D341Med (cell line): ENCODE measurements at regions not wholly inside any gene's neighbourhood (a gene's known extent, or its start where the extent isn't known, plus 50 kb on each side); places are given as distances from the start of the nearest gene placed in this dataset.

Experiments used
- DNase-seq: peaks from one replicate; pipeline ENCODE4 v3.0.0; 2012; ENCODE audit warnings: low spot score

DNA sequence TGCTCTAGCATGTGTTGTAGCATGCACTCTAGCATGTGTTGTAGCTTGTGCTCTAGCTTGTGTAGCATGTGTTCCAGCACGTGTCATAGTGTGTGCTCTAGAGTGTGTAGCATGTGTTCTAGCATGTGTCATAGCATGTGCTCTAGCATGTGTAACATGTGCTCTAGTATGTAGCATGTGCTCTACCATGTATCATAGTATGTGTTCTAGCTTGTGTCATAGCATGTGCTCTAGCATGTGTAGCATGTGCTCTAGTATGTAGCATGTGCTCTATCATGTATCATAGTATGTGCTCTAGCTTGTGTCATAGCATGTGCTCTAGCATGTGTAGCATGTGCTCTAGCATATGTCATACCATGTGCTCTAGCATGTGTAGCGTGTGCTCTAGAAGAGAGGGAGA, 255.3 kb downstream of the ICE1 start:
- DNase-seq: no peak

DNA sequence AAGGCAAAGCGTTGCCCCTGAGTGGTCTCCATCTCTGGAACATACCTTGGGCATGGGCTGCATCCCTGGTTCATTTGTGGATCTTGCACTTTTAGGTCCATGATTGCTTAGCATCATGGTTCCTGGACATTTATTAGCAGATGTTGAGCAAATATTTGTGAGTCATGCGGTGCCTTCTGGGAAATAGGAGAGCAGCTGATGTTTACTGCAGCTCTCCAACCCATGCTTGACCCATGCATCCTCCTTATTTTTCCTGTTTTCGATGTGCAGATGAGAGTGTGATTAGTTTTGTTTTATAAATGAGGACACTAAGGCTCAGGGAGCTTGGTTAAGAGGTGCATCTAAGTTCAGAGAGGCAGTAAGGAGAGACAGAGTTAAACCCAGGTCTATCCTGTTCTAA, 253.7 kb downstream of the ICE1 start:
- no peak for DNase-seq

DNA sequence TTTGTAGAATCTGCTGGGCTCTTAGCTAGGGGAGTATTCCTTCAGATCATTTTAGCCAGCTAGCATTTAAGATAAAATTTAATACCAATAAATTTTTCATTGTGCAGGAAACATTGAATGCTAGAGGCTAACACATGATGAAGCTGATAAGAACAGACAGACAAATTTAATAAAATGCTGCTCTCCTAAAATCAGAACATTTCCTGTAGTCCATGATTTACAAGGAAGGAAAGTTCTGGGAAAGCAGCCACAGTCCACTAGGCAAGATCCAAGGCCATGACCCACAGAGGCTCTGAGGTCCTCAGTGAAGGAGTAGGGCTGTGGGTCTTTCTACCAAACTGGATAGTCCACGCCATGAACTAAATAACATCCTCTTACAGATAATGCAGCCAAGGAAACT, 253.0 kb downstream of the ICE1 start:
- DNase-seq: no peak

DNA sequence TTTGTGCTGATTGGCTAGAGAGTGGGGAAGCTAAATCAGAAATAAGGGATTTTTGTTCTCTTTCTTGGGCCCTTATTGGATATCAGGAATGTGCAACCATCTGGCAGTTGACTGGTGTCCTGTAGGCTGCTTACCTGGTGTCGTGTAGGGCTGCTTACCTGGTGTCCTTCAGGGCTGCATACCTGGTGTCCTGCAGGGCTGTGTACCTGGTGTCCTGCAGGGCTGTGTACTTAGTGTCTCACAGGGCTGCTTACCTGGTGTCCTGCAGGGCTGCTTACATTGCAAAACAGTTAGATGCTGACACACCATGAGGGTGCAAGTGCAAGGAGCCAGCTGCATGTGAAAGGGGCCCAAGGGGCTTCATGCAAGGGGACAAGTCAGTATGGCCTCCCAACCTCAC, 249.3 kb downstream of the ICE1 start:
- DNase-seq: no peak

DNA sequence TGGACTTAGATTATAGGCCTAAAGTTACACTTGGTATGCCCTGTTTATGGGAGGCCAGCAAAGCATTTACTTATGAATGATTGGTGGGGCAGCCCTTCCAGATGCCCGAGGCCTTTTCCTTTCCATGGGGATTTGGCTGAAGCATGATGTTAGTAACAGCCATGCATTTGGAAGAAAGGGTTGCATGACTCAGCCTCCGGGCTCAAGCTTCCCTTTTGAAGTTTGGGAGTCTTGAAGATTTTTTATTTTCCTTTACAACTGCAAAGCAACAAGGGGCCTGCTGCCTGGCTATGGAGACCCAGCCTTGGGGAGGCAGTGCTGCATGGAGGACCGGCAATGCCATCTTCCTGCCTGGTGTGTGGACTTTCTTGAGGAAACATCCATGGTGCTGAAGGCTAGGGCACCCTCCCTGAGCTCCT, 244.7 kb downstream of the ICE1 start:
- no peak for DNase-seq

DNA sequence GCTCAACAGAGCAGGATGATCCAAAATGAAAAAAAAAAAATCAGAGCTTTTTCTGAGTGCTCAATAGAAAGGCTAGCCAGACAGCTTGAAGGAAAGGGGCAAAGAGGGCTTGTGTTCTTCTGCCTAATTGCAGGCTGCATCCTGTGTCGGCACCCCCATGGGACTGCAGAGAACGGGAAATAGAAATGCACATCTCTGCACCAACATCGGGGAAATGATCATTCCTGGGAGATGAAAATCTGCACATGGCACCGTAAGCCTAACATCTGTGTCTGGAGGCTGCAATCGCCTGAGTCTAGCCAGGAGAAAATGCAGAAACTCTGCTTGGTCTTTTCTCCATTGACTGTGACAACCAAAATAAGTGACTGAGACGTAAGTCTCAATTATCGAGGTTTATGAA, 243.9 kb downstream of the ICE1 start:
- DNase-seq: no peak

DNA sequence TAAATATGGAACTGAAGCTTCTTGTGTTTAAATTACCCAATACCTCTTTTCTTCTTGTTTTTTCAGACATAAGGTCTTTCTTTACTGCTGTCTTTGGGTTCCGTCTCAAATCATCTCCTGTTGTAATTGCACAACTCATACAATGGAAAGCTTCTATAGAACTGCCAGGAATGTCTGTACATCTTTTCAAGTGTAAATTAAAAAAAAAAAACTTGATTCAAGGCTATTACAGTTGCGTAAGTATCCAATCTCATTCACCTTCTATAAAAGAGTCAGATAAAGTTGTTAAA, 243.5 kb downstream of the ICE1 start:
- DNase-seq: no peak

DNA sequence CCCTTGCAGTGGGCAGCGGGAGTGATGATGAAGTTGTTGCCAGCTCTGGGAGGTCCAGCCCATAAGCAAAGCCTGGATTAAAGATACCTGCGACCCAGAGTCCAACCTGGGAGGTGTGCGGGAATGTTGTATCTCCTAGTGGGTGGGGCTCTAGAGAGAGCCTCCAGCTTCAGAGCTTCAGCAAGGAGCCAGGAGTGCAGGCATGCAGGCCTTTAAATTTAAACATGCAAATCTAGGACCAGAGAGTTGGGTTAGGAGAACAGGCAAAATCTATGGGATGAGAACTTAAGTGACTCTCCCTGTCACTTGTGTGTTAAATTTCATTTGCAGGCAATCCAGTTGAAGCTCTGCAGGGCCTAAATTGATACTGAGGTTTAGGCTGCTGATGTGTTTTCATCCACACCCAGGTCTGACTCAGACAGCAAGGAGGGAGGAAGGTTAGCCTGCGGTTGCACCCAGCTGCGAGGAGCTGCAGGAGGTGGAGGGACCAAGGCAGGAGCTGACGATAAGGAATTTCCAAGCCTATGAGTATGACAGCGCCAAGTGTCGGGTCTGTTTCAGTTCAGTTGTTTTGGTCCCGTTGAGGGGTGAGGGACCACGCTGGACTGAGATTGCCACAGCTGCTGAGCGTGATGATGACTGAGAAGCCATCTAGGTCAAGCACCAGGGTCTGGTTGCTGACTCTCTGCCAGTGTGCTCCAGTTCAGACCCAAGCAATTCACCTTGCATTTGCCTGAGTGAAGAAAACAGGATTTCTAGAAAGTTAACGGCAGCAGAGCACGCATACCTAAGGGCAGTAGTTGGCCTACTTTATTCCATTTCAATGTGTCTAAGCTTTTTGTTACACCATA, 243.0 kb downstream of the ICE1 start:
- DNase-seq: no peak

DNA sequence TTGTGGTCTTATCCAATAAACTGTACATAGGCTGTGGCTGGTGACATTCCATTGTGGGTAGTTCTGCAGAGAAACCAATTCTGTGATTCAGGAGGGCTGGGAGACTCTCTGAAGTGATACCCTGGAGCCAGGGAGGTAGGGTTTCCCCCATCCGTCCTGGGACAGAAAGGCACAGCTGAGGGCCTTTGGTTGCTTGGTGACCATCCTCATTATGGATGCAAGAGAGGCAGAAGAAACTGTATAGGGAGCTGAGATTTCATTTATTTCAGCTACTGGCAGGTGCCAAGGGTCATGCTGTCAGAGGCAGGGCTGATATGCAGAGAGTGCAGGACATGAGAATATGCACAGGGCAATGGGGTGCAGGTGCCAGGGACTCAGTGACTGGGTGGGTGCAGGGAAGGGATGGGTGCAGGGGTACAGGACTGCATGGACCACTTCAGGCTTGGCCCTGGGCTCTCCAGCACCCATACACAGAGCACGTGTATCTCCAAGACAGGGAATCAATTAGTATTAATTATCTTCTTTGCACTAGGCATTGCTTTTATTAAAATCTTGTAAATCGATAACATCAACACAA, 236.5 kb downstream of the ICE1 start:
- no peak for DNase-seq

DNA sequence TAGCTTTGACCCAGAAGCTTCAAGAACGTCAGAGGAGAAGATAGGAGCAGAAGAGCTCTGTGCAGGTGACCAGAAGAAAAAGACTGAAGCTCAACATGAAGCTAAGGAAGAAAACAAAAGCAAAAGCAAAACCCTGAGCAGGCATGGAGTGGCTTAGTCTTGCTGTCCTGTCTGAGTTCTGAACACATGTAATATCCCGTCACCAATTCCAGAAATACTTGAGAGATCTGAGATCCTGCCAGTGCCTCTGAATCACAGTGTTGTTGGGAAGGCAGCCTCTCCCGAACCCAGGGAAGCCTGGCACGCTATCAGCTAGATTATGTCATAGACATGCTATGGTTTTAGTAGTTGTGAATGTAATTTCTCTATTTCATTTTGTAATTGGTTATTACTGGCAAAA, 235.7 kb downstream of the ICE1 start:
- DNase-seq: no peak

DNA sequence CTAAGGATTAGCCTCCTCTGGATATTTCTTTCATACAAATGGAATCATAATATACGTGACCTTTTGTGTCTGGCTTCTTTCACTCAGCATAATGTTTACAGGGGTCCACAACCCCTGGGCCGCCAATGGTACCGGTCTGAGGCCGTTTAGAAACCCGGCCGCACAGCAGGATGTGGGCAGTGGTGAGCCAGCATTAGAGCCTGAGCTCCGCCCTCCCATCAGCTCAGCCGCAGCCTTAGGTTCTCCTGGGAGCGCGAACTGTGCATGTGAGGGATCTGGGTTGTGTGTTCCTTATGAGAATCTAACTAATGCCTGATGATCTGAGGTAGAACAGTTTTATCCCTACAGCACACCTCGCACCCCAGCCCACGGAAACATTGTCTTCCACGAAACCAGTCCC, 229.7 kb downstream of the ICE1 start:
- no peak for DNase-seq

DNA sequence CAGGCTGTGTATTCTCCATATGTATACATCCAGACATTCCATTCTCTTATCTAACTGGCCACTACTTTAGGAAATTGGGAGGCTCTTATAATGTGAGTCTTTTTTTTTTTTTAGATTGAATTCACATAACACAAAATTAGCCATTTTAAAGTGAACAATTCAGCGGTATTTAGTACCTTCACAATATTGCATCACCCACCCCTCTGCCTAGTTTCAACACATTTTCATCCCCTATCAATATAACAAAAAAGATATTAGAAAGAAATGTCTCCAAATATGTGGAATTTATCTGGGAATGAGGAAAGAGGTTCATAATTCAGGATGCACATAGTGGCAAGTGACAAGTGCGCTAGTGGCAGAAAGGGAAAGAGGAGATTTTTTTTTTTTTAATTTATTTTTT, 228.5 kb downstream of the ICE1 start:
- no peak for DNase-seq

DNA sequence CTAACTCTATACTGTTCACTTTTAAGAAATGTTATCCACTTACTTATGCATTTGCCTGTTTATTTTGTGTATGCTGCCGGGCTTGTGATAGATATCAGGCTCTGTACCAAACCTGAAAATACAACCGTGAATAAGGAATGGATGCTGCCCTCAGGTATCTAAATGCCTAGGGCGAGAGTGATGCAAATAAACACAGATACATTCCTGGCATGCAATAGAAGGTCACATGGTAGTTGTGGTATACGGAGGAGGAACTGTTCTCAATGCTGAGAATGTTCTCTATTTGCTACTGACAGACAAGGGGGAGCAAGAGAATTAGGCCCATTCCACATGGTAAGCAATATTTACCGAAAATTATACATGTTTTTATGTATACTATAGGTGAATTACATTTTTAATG, 227.8 kb downstream of the ICE1 start:
- DNase-seq: no peak

DNA sequence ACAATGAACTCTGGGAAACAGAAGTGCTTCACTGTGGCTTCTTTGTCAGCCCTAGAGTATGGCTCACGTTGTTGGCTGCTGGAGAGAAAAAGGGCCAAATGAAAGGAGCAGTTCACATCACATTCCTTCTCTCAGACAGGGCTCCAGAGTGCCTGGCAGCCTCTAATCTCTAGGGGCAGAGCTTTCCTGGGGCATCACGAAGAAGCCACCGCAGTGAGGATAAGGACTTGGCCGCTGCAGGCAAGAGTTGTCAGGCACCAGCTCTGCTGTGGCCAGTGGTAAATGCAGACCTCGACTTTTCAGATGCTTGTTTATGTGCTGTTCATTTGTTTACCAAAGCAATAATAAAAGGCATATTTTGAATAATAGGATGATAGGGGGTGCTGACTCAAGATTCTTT, 227.2 kb downstream of the ICE1 start:
- no peak for DNase-seq

DNA sequence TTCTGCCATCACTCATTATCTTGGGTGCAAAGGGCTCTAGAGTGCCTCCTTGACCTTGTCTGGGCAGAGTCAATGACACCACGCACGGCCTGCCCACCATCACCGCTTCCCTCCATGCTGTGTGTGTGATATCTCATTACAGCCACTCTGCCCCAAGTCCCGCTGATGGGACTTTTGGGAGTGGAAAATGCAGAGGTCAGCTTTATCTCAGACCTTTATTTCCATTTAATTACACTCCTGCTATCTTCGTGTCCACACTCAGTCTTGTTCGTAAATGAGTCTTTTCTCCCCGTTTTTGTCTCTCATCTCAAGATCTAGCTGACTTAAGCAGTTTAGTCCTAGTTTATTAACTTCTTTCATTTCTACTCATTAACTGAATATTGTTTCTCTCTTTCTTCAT, 226.2 kb downstream of the ICE1 start:
- no peak for DNase-seq

DNA sequence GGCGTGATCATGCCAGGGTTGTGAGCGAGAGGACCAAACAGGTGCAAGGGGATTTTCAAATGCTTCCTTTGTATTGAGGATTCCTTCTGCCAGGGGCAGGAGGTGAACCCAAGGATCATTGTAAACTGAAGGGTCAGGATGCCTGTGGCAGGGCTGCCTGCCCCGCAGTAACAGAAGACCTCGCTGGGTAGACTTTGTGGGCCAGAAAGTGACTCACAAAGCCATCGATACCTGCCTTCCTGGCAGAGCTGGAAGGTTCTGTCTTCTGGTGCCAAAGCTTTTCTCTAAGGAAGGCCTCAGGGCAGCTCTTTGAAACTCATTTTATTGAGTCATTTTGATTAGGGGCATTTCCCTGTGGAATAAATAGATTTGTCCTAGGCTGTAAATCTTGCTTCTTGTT, 223.4 kb downstream of the ICE1 start:
- DNase-seq: no peak

DNA sequence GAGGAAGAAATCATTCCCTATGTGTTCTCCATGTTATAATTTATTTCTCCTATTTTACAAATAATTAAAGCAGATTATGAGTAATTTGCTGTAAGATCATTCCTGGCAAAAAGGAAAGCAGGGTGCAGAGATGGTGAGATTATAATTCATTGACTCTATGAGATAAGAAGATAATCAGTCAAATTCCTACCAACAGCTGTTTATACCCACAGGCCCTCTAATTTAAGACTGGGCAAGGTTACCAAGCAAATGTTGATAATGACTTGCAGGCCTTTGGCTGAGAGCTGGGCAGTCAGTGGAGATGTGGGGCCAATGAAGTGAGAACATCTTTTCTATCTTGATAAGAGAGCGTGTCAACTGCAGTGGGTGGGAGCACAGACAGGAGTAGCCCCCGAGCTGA, 222.7 kb downstream of the ICE1 start:
- no peak for DNase-seq

DNA sequence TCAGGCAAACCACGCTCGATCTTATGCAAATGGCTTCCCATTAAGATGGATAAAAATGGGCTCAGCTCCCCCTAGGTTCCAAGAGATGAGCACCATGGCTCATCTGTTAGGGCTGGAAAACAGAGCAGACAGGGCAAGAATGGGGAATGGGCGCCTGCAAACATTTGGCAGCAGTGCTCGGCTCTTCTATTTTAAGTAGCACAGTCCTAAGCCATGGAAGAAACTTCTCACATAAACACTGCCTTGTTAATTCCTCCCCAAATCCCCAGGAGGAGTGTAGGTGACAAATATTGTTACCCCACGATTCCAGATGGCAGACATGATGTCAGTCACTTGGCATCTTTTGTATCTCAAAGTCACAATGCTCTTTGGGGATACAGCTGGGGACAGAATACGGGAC, 221.8 kb downstream of the ICE1 start:
- no peak for DNase-seq

DNA sequence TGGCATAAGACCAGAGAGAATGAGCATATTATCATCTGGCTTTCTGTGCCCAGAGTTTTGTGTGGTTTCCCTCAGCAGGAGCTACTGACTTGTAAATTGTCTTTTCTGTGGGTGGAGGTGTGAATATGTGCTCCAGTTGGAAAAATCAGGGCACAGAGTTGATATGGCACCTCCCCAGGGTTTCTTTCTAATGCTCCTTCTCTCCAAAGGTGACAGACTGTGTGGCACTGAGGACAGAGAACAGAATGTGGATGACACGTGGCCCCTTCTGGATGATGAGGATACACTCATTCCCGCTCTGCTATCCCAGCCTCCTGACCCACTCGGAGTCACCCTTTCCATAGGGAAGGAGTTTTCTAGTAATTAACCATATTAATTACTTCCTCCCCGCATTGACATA, 221.0 kb downstream of the ICE1 start:
- DNase-seq: no peak

DNA sequence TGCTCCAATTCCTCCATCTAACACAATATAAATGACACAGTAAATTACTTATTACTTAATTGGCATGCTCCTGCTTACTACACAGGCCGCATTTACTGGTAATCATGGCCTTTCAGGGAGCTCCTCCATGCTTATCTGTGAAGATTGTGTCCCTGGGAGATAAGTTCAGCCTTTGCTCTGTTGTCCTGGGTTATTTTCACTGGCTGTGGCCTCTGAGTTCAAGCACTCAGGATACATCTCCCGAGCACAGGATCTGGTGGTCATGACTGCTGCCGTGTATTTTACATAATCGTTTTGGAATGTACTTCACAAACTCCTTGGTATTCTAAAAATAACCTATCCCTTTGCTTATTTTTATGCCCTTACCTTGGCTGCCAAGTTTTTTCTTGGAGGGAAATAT, 215.7 kb downstream of the ICE1 start:
- no peak for DNase-seq

DNA sequence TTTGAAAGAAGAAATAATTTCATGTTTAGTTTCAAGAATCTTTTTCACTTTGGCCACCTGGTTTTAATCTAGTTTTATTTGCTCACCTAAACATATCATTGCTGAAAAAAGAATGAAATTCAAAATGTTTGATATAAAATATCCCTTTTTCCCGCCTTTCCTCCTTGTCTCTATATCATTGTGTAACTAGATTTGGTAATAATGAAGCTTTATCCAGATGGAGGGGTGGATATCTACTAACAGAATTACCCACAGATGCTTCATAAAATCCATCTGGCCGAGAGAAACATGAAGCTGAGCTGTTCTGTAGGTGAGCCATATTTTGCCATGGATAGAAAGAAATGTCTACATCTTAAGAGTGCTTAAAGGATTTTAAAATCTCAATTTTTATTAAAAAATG, 214.7 kb downstream of the ICE1 start:
- no peak for DNase-seq

DNA sequence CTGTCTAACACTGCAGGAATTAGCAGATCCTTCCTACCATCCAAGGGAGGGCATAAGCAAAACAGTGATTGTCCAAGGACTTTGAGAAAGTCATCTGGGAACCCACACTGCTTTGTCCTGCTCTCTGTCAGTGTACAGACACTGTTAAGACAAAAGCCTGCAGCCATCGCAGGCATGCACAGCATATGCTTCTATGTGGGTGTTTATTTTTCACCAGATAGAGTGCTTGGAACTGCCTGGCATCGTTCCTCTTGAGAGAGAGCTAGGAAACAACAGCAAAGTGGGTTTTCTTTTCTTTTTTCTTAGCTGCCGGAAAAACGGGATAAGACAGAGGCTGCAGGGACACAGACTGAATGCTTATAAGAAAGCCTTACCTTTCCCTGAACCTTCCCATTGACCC, 212.3 kb downstream of the ICE1 start:
- no peak for DNase-seq

DNA sequence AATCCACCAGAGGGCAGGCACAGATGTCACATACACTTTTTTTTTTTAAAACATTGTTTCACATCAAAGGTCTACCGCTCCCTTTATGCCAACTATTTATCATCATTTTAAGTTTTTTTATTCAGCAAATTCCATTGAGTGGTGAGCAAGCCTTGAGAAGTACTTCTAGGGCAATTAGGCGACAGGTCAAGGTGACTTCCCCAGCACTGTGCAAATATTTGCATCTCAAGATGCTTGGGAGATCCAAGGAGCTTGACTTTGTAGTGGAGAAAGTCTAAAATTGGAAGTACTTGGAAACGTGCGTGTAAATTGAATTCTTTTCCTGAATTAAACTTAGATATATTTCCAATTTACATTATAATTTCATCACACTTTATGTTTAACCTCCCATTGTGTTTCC, 211.1 kb downstream of the ICE1 start:
- no peak for DNase-seq

DNA sequence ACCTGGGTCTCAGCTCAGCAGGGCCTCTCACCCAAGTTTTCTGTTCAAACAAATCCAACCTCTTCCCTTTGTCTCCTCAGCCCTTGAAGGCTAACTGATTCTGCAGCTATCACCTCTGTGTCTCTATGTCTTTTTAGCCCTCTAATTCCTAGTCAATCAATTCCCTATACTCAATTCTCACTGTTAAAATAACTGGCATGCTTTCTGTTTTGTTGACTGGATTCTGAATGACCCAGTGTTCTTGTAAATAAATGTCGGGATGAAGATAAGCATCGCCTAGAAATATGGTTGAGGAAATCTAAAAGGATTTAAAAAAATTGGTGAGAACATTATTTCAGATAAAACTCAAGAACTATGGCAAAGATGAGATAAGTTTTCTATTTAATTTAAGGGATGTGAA, 210.2 kb downstream of the ICE1 start:
- no peak for DNase-seq

DNA sequence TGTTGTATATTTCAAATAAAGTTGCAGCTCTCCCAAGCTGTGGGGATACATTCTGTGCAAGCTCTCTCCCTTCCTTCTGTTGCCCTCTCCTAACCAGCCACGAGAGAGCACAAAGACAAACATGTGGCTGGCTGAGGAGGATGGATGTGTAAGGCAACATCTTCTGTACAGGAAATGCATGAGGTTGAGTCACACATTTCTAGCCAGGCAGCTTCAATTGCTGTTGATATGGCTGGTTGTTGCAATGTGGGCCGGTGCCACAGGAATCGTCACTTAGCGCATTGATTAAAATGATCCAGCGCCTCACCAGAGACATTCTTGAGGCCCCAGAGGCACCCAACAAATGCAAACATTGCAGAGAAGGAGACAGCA, 207.1 kb downstream of the ICE1 start:
- DNase-seq: no peak
